Stimulated activated CD4-positive, alpha-beta T cell treated with anti-CD3 and anti-CD28 coated beads, Interleukin-15, amount 100 ng/mL, for 1 hour (primary cell): ENCODE measurements at regions not wholly inside any gene's neighbourhood (a gene's known extent, or its start where the extent isn't known, plus 50 kb on each side); places are given as distances from the start of the nearest gene placed in this dataset.

Experiments
- DNase-seq, 2 donors: peaks; one replicate each; pipeline ENCODE4 v3.0.0-alpha.2; 2020; ENCODE audit warnings: low read depth in 1 of 2, low spot score in 1 of 2

DNA sequence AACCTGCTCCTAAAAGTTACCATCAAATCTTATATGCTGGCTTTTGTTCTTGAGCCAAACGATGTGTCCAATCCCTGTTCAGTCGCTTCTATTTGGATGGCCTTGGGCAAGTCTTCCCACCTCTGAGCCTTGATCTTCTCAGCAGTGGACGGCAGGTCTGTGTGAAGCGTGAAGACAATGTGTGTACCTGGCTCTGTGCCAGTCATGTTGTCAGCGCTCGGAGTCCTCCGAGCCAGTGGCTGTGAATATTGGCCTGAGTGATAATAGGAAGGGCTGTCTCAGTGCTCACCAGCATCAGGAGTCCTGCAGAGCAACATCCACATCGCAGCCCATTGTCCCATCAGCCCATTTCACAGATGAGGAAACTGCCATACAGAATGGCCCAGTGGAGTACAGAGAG lies 219.0 kb downstream of the CDC5L start:
- no peak for DNase-seq

DNA sequence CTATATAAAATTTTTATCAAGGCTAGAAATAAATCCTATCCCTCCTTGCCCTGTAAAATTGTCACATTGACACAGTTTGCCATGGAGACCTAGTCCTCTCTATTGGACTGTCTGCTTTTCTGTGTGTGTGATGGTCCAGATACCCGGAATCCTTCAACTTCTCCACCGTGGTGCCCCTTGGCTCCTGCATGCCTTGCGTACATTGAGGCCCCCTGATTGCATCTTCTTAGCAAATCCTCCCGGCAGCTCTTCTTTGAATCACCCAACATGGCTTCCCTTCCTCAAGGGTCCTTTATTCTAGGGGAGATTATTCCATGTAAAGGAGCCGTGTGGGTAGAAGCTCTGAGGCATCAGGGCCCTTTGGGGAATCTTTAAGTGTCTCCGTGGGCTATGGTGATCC lies 219.5 kb downstream of the CDC5L start:
- no peak for DNase-seq

GRCh38 chr6:44608175-44608574 lies 220.7 kb downstream of the CDC5L start:
- DNase-seq, result no peak

GRCh38 chr6:44609051-44609612 lies 221.6 kb downstream of the CDC5L start:
- DNase-seq, result no peak

DNA sequence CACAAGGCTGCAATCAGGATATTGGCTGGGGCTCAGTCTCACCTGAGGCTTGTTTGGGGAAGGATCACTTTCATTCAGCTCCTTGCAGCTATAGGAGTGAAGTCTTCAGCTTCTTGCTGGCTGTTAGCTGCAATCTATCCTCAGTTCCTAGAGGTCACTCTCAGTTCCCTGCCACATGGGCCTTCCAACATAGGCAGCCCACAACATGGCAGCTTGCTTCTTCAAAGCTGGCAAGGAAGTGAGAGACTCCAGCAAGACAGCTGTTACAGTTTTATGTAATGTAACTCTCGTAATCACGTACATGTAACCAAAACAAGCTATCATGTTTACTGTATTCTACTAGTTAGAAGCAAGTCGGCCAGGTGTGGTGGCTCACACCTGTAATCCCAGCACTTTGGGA lies 226.9 kb downstream of the CDC5L start:
- no peak for DNase-seq

- DNase-seq, result no peak
These were observed 228.1 kb downstream of the CDC5L start for GRCh38 chr6:44615621-44616020.

GRCh38 chr6:44617416-44617815 lies 229.9 kb downstream of the CDC5L start:
- DNase-seq, result no peak

- DNase-seq, result no peak
These were observed 230.9 kb downstream of the CDC5L start for GRCh38 chr6:44618371-44618770.

GRCh38 chr6:44620922-44621321 lies 233.4 kb downstream of the CDC5L start:
- no peak for DNase-seq

- DNase-seq, result no peak
These were observed 234.3 kb downstream of the CDC5L start for GRCh38 chr6:44621846-44622245.

- no peak for DNase-seq
These were observed 235.0 kb downstream of the CDC5L start for GRCh38 chr6:44622555-44622954.

GRCh38 chr6:44622956-44623355 lies 235.4 kb downstream of the CDC5L start:
- no peak for DNase-seq

DNA sequence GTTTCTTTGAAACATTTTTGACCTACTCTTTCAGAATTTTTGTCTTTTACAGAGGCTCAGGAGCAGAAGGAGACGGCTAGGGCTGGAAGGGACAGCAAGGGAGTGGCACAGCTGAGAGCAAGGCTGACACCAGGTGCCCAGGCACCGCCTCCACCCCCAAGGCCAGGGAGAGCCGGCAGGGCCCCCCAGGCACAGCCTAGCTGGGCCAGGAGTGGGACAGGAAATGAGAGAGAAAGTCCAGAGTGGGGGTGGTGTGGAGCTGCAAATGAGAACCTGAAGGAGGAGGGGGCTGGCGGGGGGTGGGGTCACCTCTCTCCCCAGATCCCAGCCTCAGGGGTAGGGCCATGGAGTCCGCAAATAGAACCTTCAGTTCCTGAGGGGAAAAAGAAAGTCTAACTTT lies 236.7 kb downstream of the CDC5L start:
- no peak for DNase-seq

DNA sequence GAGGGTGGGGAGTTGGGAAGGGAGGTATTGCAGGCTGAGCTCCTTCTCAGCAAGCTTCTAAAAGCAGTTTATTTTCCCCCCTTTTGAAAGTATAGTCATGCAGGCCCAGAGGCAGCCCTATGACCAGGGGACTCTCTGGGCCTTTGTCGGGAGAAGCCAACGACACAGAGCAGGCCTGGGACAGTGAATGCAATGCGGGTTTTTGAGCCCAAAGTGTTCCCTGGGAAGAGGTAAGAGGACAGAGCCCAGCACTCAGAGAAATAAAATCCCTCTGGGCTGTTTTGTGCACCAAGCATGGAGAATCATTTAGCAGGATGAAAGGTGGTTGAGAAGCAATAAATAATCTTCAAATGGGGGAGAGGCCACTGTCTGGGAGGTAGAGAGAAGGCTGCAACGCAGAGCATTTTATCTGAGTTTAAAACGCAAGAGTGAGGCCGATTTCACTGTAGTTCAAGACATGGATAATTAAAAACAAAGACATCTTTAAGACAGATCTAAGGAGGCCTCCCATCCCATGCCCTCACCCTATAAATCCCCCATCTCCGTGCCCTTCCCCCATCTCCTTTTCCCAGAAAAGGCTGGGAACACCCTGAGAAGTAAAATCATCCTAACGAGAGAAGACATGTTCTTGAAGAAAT lies 237.5 kb downstream of the CDC5L start:
- DNase-seq, result no peak

- no peak for DNase-seq
These were observed 238.5 kb downstream of the CDC5L start for GRCh38 chr6:44625996-44626395.

DNA sequence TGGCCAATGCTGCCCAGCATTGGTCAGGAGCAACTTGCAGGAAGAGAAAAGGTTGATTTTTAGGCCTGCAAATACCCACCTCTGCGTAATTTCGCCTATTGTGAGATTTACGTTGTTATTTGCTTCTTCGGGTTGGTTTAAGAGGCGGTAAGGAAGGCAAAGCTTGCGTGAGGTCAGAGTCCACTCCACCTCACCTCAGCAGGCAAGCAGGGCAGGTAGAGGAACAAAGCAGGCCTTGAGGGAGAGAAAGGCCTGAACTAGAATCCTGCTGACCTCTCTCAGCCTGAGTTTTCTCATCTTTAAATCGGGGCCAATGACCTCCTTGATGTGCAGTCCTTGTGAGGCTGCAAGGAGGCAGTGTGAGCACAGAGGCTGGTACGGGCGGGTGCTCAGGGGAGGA lies 239.1 kb downstream of the CDC5L start:
- no peak for DNase-seq

- no peak for DNase-seq
These were observed 239.8 kb downstream of the CDC5L start for GRCh38 chr6:44627091-44627882.

DNA sequence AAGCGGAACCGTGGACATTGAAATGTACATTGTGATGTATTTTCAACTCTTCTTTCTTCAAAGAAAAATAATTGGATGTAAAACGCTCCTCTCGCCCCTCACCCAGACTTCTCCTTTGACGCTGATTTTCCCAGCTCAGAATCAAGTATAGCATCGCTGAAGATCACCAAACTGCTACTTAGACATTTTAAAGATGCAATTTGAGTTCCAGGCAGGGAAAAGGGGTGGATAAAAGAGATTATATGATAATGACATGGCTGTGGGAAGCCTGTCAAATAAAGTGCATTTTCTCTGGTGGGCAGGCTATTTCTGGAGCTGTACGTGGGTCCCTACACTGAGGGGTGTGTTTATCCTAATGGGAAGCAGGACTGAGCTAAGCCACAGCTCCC lies 240.4 kb downstream of the CDC5L start:
- DNase-seq, result no peak

- no peak for DNase-seq
These were observed 240.8 kb downstream of the CDC5L start for GRCh38 chr6:44628347-44628746.

- DNase-seq, result no peak
These were observed 242.1 kb downstream of the CDC5L start for GRCh38 chr6:44629636-44630035.

DNA sequence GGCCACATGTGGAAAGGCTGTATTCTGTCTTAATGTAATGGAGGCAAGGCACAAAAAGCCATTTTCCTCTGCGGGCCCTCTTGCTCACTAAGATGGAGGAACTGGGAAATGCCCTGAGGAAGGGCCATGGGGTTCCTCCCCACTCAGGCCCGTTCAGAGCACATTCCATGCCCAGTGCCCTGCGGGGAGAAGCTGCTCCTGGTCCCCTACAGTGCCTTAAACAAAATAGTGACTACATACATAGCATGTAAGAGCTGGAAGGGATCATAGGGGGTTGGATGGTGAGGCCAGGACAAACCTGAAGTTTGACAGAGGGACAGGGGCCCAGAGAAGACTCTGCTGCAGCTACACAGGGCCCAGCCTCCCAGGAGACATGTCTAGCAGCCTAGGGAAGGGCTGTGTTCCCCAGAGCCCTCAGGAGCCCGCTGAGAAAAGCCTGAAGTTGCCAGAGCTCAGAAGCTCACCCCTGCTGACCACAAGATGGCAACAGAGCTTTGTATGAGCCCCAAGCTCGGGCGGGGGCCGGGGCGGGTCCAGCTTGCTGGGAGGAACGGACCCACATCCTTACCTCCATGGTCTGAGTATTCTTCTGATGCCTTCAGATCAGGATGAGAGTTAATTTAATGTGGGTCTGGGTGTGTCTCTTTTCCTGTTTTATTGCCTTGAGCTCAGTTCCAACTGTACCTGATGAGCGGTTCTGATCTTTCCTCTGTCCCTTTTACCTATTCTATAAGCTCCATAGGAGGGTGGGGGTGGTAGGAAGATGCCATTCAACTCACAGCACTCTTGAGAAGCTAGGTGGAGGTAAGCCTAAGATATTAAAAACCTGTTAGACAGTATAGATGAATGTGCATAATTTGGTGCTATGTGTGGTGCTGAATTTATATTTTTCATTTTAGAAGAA lies 242.9 kb downstream of the CDC5L start:
- DNase-seq, result no peak

- DNase-seq, result no peak
These were observed 244.5 kb downstream of the CDC5L start for GRCh38 chr6:44631968-44632367.
